CD14-positive monocyte (primary cell): ENCODE measurements at regions not wholly inside any gene's neighbourhood (a gene's known extent, or its start where the extent isn't known, plus 50 kb on each side); places are given as distances from the start of the nearest gene placed in this dataset.

Experiments
- DNase-seq, 3 donors: peaks; one replicate each; pipeline ENCODE4 v3.0.0-alpha.2; 2011 to 2022
- H2AFZ ChIP-seq: 2 replicates; pipeline ENCODE4 v1.6.0; 2012; ENCODE audit warnings: mild to moderate bottlenecking, low read depth, low read length, inconsistent platforms; ENCODE audit not compliant: insufficient read depth, poor library complexity, severe bottlenecking
- H3K27ac ChIP-seq, 2 donors: 1 replicate in 1 of 2; 2 replicates in 1 of 2; pipeline ENCODE4 v1.5.1; 2012 to 2013; ENCODE audit warnings: low read length in 2 of 2, control low read depth in 1 of 2, inconsistent platforms in 1 of 2, low read depth in 1 of 2, mild to moderate bottlenecking in 1 of 2
- H3K27me3 ChIP-seq, 2 donors: one replicate each; pipeline versions ENCODE4 v1.6.0 to v1.6.1; 2011 to 2013; ENCODE audit warnings: low read length in 2 of 2; ENCODE audit not compliant: control insufficient read depth in 2 of 2, insufficient read depth in 2 of 2
- H3K36me3 ChIP-seq, 2 donors: replicated peaks in 1 of 2; 1 replicate in 1 of 2; 2 replicates in 1 of 2; pipeline versions ENCODE4 v1.5.1 to v1.6.1; 2012 to 2013; ENCODE audit warnings: low read length in 2 of 2, control low read depth in 1 of 2, inconsistent platforms in 1 of 2, mild to moderate bottlenecking in 1 of 2; ENCODE audit not compliant: insufficient read depth in 2 of 2, control insufficient read depth in 1 of 2
- H3K4me1 ChIP-seq, 2 donors: 1 replicate in 1 of 2; 2 replicates in 1 of 2; pipeline versions ENCODE4 v1.5.1 to v1.6.1; 2012 to 2013; ENCODE audit warnings: low read length in 2 of 2, control low read depth in 1 of 2, inconsistent platforms in 1 of 2, mild to moderate bottlenecking in 1 of 2, moderate library complexity in 1 of 2; ENCODE audit not compliant: insufficient read depth in 2 of 2, control insufficient read depth in 1 of 2
- H3K4me2 ChIP-seq: replicated peaks from 2 replicates; pipeline ENCODE3; 2012; ENCODE audit warnings: low read length, moderate library complexity, mild to moderate bottlenecking; ENCODE audit not compliant: poor library complexity, severe bottlenecking; ENCODE audit errors: extremely low read depth
- H3K4me3 ChIP-seq, 3 experiments: fragments of 200-600 bp in 1 of 3; sonication (generic) in 1 of 3; replicated peaks in 1 of 3; 1 replicate in 2 of 3; 2 replicates in 1 of 3; pipeline ENCODE4 v1.5.1; 2011 to 2013; ENCODE audit warnings: low read length in 3 of 3, mild to moderate bottlenecking in 3 of 3, control low read depth in 2 of 3, low read depth in 2 of 3, inconsistent platforms in 1 of 3, moderate library complexity in 1 of 3
- H3K79me2 ChIP-seq: 2 replicates; pipeline ENCODE4 v1.6.0; 2012; ENCODE audit warnings: mild to moderate bottlenecking, control low read depth, inconsistent platforms, low read length, moderate library complexity; ENCODE audit not compliant: insufficient read depth
- H3K9ac ChIP-seq: 2 replicates; pipeline ENCODE4 v1.6.0; 2017; ENCODE audit warnings: low read length, mild to moderate bottlenecking; ENCODE audit not compliant: insufficient read depth, poor library complexity, severe bottlenecking
- H3K9me3 ChIP-seq, 2 donors: replicated peaks in 1 of 2; 1 replicate in 1 of 2; 2 replicates in 1 of 2; pipeline versions ENCODE4 v1.5.1 to v1.6.1; 2012 to 2013; ENCODE audit warnings: low read length in 2 of 2, control low read depth in 1 of 2; ENCODE audit not compliant: control insufficient read depth in 1 of 2, insufficient read depth in 1 of 2
- H4K20me1 ChIP-seq: 2 replicates; pipeline ENCODE4 v1.6.0; 2012; ENCODE audit warnings: mild to moderate bottlenecking, low read length, control low read depth, moderate library complexity; ENCODE audit not compliant: insufficient read depth
- H3K27ac Mint-ChIP-seq, 7 donors: one replicate each; pipeline ENCODE4 v1.8.0; 2020; ENCODE audit warnings: mild to moderate bottlenecking in 7 of 7, mixed read lengths in 7 of 7, moderate library complexity in 6 of 7, inconsistent platforms in 2 of 7
- H3K27me3 Mint-ChIP-seq, 3 donors: one replicate each; pipeline ENCODE4 v1.8.0; 2021 to 2022; ENCODE audit warnings: low read depth in 3 of 3, mild to moderate bottlenecking in 3 of 3, mixed read lengths in 3 of 3, moderate library complexity in 3 of 3, inconsistent platforms in 1 of 3
- H3K36me3 Mint-ChIP-seq, 2 donors: one replicate each; pipeline ENCODE4 v1.8.0; 2020; ENCODE audit warnings: mixed read lengths in 2 of 2, inconsistent platforms in 1 of 2, mild to moderate bottlenecking in 1 of 2
- H3K4me1 Mint-ChIP-seq: one replicate; pipeline ENCODE4 v1.8.0; 2020; ENCODE audit warnings: mild to moderate bottlenecking, mixed read lengths
- H3K4me3 Mint-ChIP-seq, 2 donors: one replicate each; pipeline ENCODE4 v1.8.0; 2020; ENCODE audit warnings: mild to moderate bottlenecking in 2 of 2, mixed read lengths in 2 of 2, moderate library complexity in 1 of 2
- H3K9me3 Mint-ChIP-seq, 7 donors: one replicate each; pipeline ENCODE4 v1.8.0; 2020 to 2022; ENCODE audit warnings: mixed read lengths in 7 of 7, mild to moderate bottlenecking in 6 of 7, moderate library complexity in 6 of 7, inconsistent platforms in 2 of 7
- WGBS: methylation state at CpG from one replicate; pipeline ENCODE4 v1.1.5; 2013; ENCODE audit warnings: missing lambda C conversion rate; ENCODE audit not compliant: insufficient coverage; 5-methylcytosine and 5-hydroxymethylcytosine counted together
- intact Hi-C, 2 donors: fragments of 100-400 bp; cut with micrococcal nuclease; formaldehyde crosslinking; loops; one replicate each; pipeline versions ENCODE4 v1.15.0 to v1.15.1; 2023
- TF ChIP-seq, protein P1 (sequence below): fragments of 200-600 bp; IDR thresholded peaks from one replicate; pipeline ENCODE4 v1.8.0; 2022; ENCODE audit warnings: antibody characterized with exemption, mild to moderate bottlenecking

DNA sequence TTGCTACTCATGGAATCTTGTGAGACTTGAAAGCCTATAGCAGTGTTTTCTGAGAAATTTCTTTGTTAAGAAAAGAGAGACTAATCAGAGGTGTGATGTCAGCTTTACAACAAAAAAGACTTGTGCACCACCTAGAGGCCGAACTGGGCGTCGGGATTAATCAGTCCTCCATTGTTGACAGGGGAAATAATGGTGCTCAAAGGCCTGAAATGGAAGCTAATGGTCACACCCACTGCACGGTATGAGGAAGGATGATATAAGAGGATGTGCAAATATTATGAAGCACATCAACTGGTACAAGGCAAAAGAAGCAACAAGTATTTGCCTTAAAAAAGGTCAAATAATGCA, 480.2 kb upstream of the MIR17HG start:
- peaks cover 20% of the 10 kb centered on the region for H3K4me1 Mint-ChIP-seq
- peaks cover 0 to 2% (median 0%) of the 10 kb centered on the region in 7 donors for H3K9me3 Mint-ChIP-seq
- TF ChIP-seq, protein P1, sequence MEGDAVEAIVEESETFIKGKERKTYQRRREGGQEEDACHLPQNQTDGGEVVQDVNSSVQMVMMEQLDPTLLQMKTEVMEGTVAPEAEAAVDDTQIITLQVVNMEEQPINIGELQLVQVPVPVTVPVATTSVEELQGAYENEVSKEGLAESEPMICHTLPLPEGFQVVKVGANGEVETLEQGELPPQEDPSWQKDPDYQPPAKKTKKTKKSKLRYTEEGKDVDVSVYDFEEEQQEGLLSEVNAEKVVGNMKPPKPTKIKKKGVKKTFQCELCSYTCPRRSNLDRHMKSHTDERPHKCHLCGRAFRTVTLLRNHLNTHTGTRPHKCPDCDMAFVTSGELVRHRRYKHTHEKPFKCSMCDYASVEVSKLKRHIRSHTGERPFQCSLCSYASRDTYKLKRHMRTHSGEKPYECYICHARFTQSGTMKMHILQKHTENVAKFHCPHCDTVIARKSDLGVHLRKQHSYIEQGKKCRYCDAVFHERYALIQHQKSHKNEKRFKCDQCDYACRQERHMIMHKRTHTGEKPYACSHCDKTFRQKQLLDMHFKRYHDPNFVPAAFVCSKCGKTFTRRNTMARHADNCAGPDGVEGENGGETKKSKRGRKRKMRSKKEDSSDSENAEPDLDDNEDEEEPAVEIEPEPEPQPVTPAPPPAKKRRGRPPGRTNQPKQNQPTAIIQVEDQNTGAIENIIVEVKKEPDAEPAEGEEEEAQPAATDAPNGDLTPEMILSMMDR = peak; percentile 67
- no peaks in the 10 kb centered on the region for H3K27me3 Mint-ChIP-seq
- Histone ChIP-seq H3K9ac (no peak overlapping the region), H3K79me2 (no peaks in the 10 kb centered on the region), H3K36me3 (no peaks in the 10 kb centered on the region), H3K4me1 (peaks cover 17 to 19% of the 10 kb centered on the region in 2 donors), H3K4me2 (no peak overlapping the region), H2AFZ (no peak overlapping the region), H3K4me3 (no peak overlapping the region), H4K20me1 (no peaks in the 10 kb centered on the region), H3K9me3 (no peaks in the 10 kb centered on the region), H3K27me3 (no peaks in the 10 kb centered on the region), H3K27ac (peak overlapping the region; percentile 54 to 66)
- 0% methylated on average over 3 of the region's 4 CpGs for WGBS
- intact Hi-C loops = no loop called here
- peak overlapping the region in 6 of 7 donors; percentile 79 to 93 (median 87) for H3K27ac Mint-ChIP-seq
- DNase-seq = peak; percentile 57 to 71 (median 69)
- no peaks in the 10 kb centered on the region for H3K36me3 Mint-ChIP-seq
- no peak overlapping the region for H3K4me3 Mint-ChIP-seq

DNA sequence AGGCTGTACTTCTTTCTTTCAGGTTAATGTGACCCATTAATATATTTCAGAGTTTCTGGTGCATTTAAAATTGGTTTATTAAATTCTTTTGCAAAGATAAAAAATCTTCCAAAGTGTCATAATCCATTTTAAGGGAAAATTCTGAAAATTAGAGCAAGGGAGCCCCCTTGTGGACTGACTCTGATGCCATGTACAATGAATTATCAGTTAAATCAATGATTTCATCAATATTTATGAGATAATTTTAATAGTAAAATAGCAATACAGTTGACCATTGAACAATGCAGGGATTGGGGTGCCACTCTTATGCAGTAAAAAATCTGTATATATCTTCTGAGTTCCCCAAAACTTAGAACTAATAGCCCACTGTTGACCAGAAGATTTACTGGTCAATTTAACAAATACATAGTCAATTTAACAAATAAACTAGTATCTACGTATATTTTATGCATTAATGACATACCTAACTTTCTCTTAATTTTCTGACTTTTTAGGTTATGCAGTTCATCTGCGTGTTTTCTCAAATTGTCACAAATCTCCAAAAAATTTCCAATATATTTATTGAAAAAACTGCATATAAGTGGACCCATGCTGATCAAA, 479.1 kb upstream of the MIR17HG start:
- no peak overlapping the region for H3K4me2 ChIP-seq
- TF ChIP-seq, protein P1 = peak; percentile 81
- no peak overlapping the region for H3K4me3 ChIP-seq
- Mint-ChIP-seq H3K9me3 (peaks cover 0 to 2% (median 0%) of the 10 kb centered on the region in 7 donors), H3K27ac (no peak overlapping the region), H3K4me3 (no peak overlapping the region), H3K36me3 (no peaks in the 10 kb centered on the region), H3K4me1 (peaks cover 20% of the 10 kb centered on the region), H3K27me3 (no peaks in the 10 kb centered on the region)
- no peaks in the 10 kb centered on the region for H4K20me1 ChIP-seq
- no peaks in the 10 kb centered on the region for H3K27me3 ChIP-seq
- intact Hi-C loops = no loop called here
- no peak overlapping the region for H3K27ac ChIP-seq
- H2AFZ ChIP-seq = no peak overlapping the region
- no peaks in the 10 kb centered on the region for H3K36me3 ChIP-seq
- H3K4me1 ChIP-seq = peaks cover 17 to 19% of the 10 kb centered on the region in 2 donors
- no peaks in the 10 kb centered on the region for H3K9me3 ChIP-seq
- no peak overlapping the region for H3K9ac ChIP-seq
- peak in 2 of 3 donors; percentile 6 to 19 for DNase-seq
- no peaks in the 10 kb centered on the region for H3K79me2 ChIP-seq
- 80% methylated on average over 1 of the region's 2 CpGs for WGBS
